Heart left ventricle (tissue), 16 donors: ENCODE measurements at regions not wholly inside any gene's neighbourhood (a gene's known extent, or its start where the extent isn't known, plus 50 kb on each side); places are given as distances from the start of the nearest gene placed in this dataset.
"Not testable (repeated sequence)": the region's sequence is repeated elsewhere in the genome, so short reads cannot be mapped to it uniquely, and the experiment has no call there.

ENCODE experiments used
- ATAC-seq, 4 donors: fragments of 200-7000 bp; cut with Tn5 transposase; one replicate each; pipeline ENCODE4 v1.9.1; 2020 to 2022; ENCODE audit warnings: moderate library complexity in 4 of 4, mild to moderate bottlenecking in 3 of 4, moderate number of reproducible peaks in 1 of 4
- DNase-seq, 5 donors: peaks; one replicate each; pipeline ENCODE4 v3.0.0-alpha.2; 2020
- H3K27ac ChIP-seq, 12 donors: fragments of 200-600 bp; sonication (generic) in 4 of 12; one replicate each; pipeline versions ENCODE4 v1.5.0 to v1.8.0; 2016 to 2022; ENCODE audit warnings: mild to moderate bottlenecking in 2 of 12
- H3K27me3 ChIP-seq, 9 donors: fragments of 200-600 bp; sonication (generic) in 2 of 9; one replicate each; pipeline versions ENCODE4 v1.5.1 to v1.8.0; 2016 to 2022; ENCODE audit warnings: mild to moderate bottlenecking in 3 of 9
- H3K36me3 ChIP-seq, 9 donors: fragments of 200-600 bp; sonication (generic) in 2 of 9; one replicate each; pipeline versions ENCODE4 v1.5.0 to v1.8.0; 2018 to 2022; ENCODE audit warnings: mild to moderate bottlenecking in 2 of 9
- H3K4me1 ChIP-seq, 12 donors: fragments of 200-600 bp; sonication (generic) in 4 of 12; one replicate each; pipeline versions ENCODE4 v1.5.0 to v1.8.0; 2016 to 2022; ENCODE audit warnings: mild to moderate bottlenecking in 3 of 12
- H3K4me3 ChIP-seq, 12 donors: fragments of 200-600 bp; sonication (generic) in 4 of 12; one replicate each; pipeline versions ENCODE4 v1.5.0 to v1.8.0; 2017 to 2022; ENCODE audit warnings: mild to moderate bottlenecking in 9 of 12, moderate library complexity in 4 of 12
- H3K9me3 ChIP-seq, 12 donors: fragments of 200-600 bp; sonication (generic) in 4 of 12; one replicate each; pipeline versions ENCODE4 v1.5.0 to v1.8.0; 2016 to 2022; ENCODE audit warnings: mild to moderate bottlenecking in 1 of 12
- POLR2A ChIP-seq, 2 donors: fragments of 450-650 bp; IDR thresholded peaks; one replicate each; pipeline ENCODE4 v1.6.1; 2017; ENCODE audit warnings: antibody characterized with exemption in 2 of 2, mild to moderate bottlenecking in 2 of 2, moderate library complexity in 2 of 2
- WGBS, 4 donors: extraction: QIAGEN DNeasy Blood & Tissue Kit in 2 of 4; methylation state at CpG; one replicate each; pipeline versions ENCODE4 v1.1.5 to v1.1.7; 2013 to 2018; 5-methylcytosine and 5-hydroxymethylcytosine counted together
- intact Hi-C, 10 donors: fragments of 100-400 bp; cut with DNase I; formaldehyde crosslinking; loops; one replicate each; pipeline versions ENCODE4 v1.11.1 to v1.14.2; 2022
- TF ChIP-seq, protein P1 (sequence below), 12 donors: fragments of 200-600 bp; sonication (generic) in 4 of 12; IDR thresholded peaks; one replicate each; pipeline versions ENCODE4 v1.5.0 to v1.8.0; 2018 to 2022; ENCODE audit warnings: antibody characterized with exemption in 12 of 12, mild to moderate bottlenecking in 5 of 12
- donor health status: ischemic (EF 13 %, LVEDD 7.1; RV severe dilation, severe dysfunction).
- donor health status: healthy with polysubstance abuse.
- donor health status: DM: no; HTN: yes; CAD: no.
- donor health status: DM: no; HTN: no; CAD: no.
- donor health status: ischemic (EF 25% LVEDD 6.9; RV normal size, moderate dysfunction).
- donor health status: ischemic (EF 25% LVEDD 5.7; RV mildly dilated, moderate dysfunction).
- donor health status: healthy.
- donor health status: DM: yes; HTN: yes; CAD: no.
- donor health status: ischemic (EF 35%, LVEDD 5.7; RV mildly dilated, moderate dysfunction).
- donor health status: nonischemic (EF 11% LVEDD 7.7; RV severe dilation, severe dysfunction).
- donor health status: DM: yes; HTN: yes; CAD: no.
- donor health status: PGD.
- donor health status: ischemic (EF 29% LVEDD 5.4; RV normal size, mild dysfunction).
- donor health status: nonischemic (EF 23%, LVEDD 6.1; RV moderate dilation, normal function).

DNA sequence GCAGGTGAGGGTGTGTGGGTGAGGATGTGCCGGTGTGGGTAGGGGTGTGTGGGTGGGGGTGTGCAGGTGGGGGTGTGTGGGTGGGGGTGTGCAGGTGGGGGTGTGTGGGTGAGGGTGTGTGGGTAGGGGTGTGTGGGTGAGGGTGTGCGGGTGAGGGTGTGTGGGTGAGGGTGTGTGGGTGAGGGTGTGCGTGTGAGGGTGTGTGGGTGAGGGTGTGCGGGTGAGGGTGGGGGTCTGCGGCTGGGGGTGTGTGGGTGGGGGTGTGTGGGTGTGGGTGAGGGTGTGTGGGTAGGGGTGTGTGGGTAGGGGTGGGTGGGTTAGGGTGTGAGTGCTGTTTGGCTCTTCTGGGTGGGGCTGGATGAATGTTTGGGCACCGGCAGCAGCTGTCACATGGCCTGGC, 241.4 kb upstream of the POTED start:
- H3K27ac ChIP-seq = no peak overlapping the region
- H3K27me3 ChIP-seq = no peaks in the 10 kb centered on the region
- ATAC-seq (no peak), DNase-seq (no peak)
- no peak overlapping the region for H3K4me3 ChIP-seq
- H3K9me3 ChIP-seq = no peaks in the 10 kb centered on the region
- H3K36me3 ChIP-seq = no peaks in the 10 kb centered on the region
- H3K4me1 ChIP-seq = no peaks in the 10 kb centered on the region
- TF ChIP-seq POLR2A (IDR thresholded peaks at IDR 0.05) = no peak
- TF ChIP-seq, protein P1, sequence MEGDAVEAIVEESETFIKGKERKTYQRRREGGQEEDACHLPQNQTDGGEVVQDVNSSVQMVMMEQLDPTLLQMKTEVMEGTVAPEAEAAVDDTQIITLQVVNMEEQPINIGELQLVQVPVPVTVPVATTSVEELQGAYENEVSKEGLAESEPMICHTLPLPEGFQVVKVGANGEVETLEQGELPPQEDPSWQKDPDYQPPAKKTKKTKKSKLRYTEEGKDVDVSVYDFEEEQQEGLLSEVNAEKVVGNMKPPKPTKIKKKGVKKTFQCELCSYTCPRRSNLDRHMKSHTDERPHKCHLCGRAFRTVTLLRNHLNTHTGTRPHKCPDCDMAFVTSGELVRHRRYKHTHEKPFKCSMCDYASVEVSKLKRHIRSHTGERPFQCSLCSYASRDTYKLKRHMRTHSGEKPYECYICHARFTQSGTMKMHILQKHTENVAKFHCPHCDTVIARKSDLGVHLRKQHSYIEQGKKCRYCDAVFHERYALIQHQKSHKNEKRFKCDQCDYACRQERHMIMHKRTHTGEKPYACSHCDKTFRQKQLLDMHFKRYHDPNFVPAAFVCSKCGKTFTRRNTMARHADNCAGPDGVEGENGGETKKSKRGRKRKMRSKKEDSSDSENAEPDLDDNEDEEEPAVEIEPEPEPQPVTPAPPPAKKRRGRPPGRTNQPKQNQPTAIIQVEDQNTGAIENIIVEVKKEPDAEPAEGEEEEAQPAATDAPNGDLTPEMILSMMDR (IDR thresholded peaks at IDR 0.05) = no peak
- intact Hi-C loops = no loop called here
- WGBS, 4 donors = 68 to 88% (median 87%) methylated on average over 1 to 6 of the region's 6 CpGs

DNA sequence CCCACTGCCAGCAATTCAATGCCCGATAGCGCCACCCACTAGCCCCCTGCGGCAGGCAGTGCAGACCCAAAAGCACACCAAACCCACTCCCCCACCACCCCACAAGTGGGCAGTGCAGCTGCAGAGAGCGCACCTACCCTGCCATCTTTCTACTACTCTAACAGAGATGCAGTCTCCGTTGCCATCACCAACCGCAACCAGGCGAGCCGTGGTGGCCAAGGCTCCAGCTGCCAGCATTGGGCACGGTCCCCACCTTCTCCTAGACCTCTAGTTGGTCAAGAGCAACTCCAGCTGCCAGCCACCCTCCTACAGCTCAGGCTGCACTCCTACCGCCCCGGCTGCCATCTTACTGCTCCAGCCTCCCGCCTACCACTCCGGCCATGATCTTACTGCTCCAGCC, 236.9 kb upstream of the POTED start:
- H3K4me3 ChIP-seq, H3K36me3 ChIP-seq, DNase-seq, H3K27ac ChIP-seq, H3K4me1 ChIP-seq, H3K9me3 ChIP-seq, H3K27me3 ChIP-seq, ATAC-seq, intact Hi-C loops: not testable (repeated sequence)
- WGBS, 4 donors = 88 to 96% (median 93%) methylated on average over 12 to 13 of the region's 13 CpGs

DNA sequence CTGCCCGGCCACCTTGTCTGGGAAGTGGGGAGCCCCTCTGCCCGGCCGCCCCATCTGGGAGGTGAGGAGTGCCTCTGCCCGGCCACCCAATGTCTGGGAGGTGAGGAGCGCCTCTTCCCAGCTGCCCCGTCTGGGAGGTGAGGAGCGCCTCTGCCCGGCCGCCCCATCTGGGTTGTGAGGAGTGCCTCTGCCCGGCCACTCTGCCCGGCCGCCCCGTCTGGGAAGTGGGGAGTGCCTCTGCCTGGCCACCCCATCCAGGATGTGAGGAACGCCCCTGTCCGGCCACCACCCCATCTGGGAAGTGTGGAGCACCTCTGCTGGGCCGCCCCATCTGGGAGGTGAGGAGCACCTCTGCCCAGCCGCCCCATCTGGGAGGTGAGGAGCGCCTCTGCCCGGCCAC, 230.6 kb upstream of the POTED start:
- intact Hi-C loops, DNase-seq, H3K36me3 ChIP-seq, ATAC-seq, H3K4me1 ChIP-seq, H3K27ac ChIP-seq, H3K27me3 ChIP-seq, H3K9me3 ChIP-seq, H3K4me3 ChIP-seq: not testable (repeated sequence)
- WGBS, 4 donors = 78 to 86% (median 81%) methylated on average over 15 to 19 of the region's 19 CpGs

- H3K4me3 ChIP-seq, H3K36me3 ChIP-seq, intact Hi-C loops, H3K4me1 ChIP-seq, H3K9me3 ChIP-seq, H3K27ac ChIP-seq, H3K27me3 ChIP-seq, ATAC-seq, DNase-seq: not testable (repeated sequence)
- WGBS, 4 donors = 80 to 87% (median 83%) methylated on average over 14 to 18 of the region's 18 CpGs
Measured at GRCh38 chr21:13379566-13379965, 230.0 kb upstream of the POTED start.

GRCh38 chr21:13380561-13380960, 229.0 kb upstream of the POTED start:
- ATAC-seq, intact Hi-C loops, H3K4me3 ChIP-seq, H3K27ac ChIP-seq, H3K4me1 ChIP-seq, H3K9me3 ChIP-seq, DNase-seq, H3K27me3 ChIP-seq, H3K36me3 ChIP-seq: not testable (repeated sequence)
- WGBS, 4 donors = 75 to 83% (median 80%) methylated on average over 4 to 17 of the region's 17 CpGs

DNA sequence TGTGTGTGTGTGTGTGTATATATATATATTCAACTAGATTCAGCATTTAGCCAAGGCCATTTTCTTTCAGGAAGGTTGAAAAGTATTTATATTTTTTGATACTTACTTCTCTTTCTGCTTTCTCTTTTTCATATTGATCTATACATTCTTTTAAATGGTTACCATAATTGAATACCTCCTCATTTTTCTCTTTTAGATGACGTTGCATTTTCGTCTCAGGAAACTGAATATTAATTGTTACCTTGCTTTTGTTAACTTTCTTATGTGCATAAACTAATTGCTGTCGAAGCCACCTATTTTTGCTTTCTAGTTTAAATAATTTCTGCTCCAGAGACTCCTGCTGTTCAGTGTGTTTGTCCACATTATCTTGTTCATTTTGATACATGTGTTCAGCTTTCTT, 225.4 kb upstream of the POTED start:
- H3K27me3 ChIP-seq, H3K4me1 ChIP-seq, ATAC-seq, H3K36me3 ChIP-seq, DNase-seq, H3K27ac ChIP-seq, H3K4me3 ChIP-seq, intact Hi-C loops, H3K9me3 ChIP-seq: not testable (repeated sequence)
- WGBS, 4 donors = 30 to 40% (median 37%) methylated on average over 3 of the region's 3 CpGs

DNA sequence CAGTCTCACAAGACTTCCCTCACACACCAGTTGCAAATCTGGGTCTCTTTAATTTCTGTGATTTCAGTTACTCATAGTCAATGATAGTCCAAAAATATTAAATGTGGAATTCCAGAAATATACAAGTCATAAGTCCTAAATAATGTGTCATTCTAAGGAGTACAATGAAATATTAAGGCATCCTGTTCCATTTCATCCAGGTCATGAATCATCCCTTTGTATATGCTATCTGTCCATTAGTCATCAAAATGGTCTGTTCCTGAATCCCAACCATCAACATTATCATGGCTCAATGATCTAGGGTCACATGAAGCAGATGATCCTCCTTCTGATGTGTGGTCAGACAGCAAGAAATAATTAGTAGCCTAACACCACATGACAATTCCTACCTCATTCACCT, 200.4 kb upstream of the POTED start:
- H3K9me3 ChIP-seq, ATAC-seq, H3K36me3 ChIP-seq, H3K27me3 ChIP-seq, H3K4me1 ChIP-seq, H3K27ac ChIP-seq, H3K4me3 ChIP-seq, intact Hi-C loops, DNase-seq: not testable (repeated sequence)

DNA sequence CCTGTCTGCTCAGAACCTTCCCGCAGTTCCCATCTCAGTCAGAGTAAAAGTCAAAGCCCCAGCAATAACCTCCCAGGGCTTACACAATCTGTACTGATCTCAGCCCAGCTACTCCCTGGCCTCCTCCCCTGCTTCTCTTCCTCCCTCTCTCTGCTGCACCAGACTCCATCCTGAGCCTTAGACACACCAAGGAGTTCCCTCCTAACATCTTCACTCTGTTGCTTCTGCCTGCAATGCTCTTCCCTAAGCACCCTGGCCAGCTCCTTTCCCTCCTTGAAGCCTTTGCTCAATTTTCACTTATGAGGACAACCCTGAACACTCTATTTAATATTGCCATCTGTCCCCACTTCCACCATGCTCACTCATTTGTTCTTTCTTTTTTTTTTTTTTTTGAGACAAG, 173.7 kb upstream of the POTED start:
- H3K4me3 ChIP-seq = not testable (repeated sequence)

DNA sequence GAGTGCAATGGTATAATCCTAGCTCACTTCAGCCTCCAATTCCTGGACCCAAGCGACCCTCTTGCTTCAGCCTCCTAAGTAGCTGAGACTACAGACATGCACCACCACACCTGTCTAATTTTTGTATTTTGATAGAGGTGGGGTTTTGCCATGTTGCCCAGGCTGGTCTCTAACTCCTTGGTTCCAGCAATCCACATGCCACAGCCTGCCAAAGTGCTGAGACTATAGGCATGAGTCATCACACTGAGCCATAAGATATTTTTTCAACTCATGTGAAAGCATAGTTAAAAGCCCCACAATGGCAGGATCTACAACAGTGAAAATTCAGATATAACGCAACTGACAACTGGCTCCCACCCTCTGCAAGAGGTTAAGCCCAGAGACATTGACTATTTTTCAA, 161.8 kb upstream of the POTED start:
- WGBS, 4 donors = 37 to 46% (median 44%) methylated on average over 2 of the region's 2 CpGs
- DNase-seq, H3K27ac ChIP-seq, H3K4me1 ChIP-seq, H3K9me3 ChIP-seq, H3K27me3 ChIP-seq, intact Hi-C loops, ATAC-seq, H3K4me3 ChIP-seq, H3K36me3 ChIP-seq: not testable (repeated sequence)

More for the DNA sequence above, 173.7 kb upstream of the POTED start:
- ATAC-seq, H3K9me3 ChIP-seq, intact Hi-C loops, H3K4me1 ChIP-seq, H3K27ac ChIP-seq, H3K36me3 ChIP-seq, H3K27me3 ChIP-seq, DNase-seq: not testable (repeated sequence)
- 63 to 76% (median 69%) methylated on average over 1 of the region's 1 CpG for WGBS, 4 donors

DNA sequence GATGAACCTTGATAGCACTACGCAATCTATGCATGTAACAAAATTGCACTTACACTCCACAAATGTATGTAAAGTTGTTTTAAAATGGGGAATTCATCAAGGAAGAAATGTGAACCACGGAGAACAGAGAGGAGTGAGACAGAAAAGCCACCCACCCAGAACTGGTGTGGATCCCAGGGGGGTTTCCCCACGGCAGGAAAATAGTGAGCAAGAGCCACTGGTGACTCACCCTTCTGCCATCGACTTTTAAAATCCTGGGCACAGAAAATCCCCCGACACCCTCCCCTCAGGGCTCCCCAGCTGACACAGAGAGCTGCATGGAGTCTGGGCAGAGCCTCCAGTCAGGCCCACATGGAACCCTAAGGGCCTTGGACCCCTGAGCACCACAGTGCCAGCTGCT, 146.0 kb upstream of the POTED start:
- H3K9me3 ChIP-seq, ATAC-seq, intact Hi-C loops, H3K36me3 ChIP-seq, H3K4me1 ChIP-seq, H3K27ac ChIP-seq, H3K4me3 ChIP-seq, H3K27me3 ChIP-seq, DNase-seq: not testable (repeated sequence)
- 39 to 55% (median 46%) methylated on average over 5 of the region's 5 CpGs for WGBS, 4 donors
